Naive thymus-derived CD8-positive, alpha-beta T cell (primary cell): ENCODE measurements at regions not wholly inside any gene's neighbourhood (a gene's known extent, or its start where the extent isn't known, plus 50 kb on each side); places are given as distances from the start of the nearest gene placed in this dataset.

Experiments used
- ATAC-seq, 2 donors: fragments of 150-1000 bp; cut with Tn5 transposase in 1 of 2; sonication (Bioruptor Pico), chemical (Tn5 transposase) in 1 of 2; 1 replicate in 1 of 2; 2 replicates in 1 of 2; pipeline ENCODE4 v1.10.0; 2021; ENCODE audit warnings: mild to moderate bottlenecking in 2 of 2, moderate library complexity in 2 of 2
- POLR2A ChIA-PET: fragments of 350-600 bp; sonication (Branson Sonifier 250); formaldehyde crosslinking; loops from one replicate; lab custom pipeline; 2021; ENCODE audit warnings: antibody characterized with exemption; lab: Charles Lee
- DNase-seq, 10 donors: peaks; one replicate each; pipeline versions ENCODE4 v3.0.0 to v3.0.0-alpha.2; 2020 to 2022
- H3K27ac Mint-ChIP-seq, 10 donors: one replicate each; pipeline ENCODE4 v1.8.0; 2020 to 2022; ENCODE audit warnings: mild to moderate bottlenecking in 10 of 10, mixed read lengths in 10 of 10, moderate library complexity in 4 of 10, inconsistent platforms in 1 of 10
- H3K27me3 Mint-ChIP-seq, 5 donors: one replicate each; pipeline ENCODE4 v1.8.0; 2021 to 2022; ENCODE audit warnings: mixed read lengths in 5 of 5
- H3K36me3 Mint-ChIP-seq, 3 donors: one replicate each; pipeline ENCODE4 v1.8.0; 2020 to 2022; ENCODE audit warnings: mixed read lengths in 3 of 3, mild to moderate bottlenecking in 2 of 3, inconsistent platforms in 1 of 3
- H3K4me1 Mint-ChIP-seq, 4 donors: one replicate each; pipeline ENCODE4 v1.8.0; 2021 to 2022; ENCODE audit warnings: mixed read lengths in 4 of 4
- H3K4me3 Mint-ChIP-seq, 10 donors: one replicate each; pipeline ENCODE4 v1.8.0; 2020 to 2022; ENCODE audit warnings: mild to moderate bottlenecking in 10 of 10, mixed read lengths in 10 of 10, moderate library complexity in 6 of 10, inconsistent platforms in 1 of 10
- H3K9me3 Mint-ChIP-seq, 9 donors: one replicate each; pipeline ENCODE4 v1.8.0; 2020 to 2022; ENCODE audit warnings: mixed read lengths in 9 of 9, mild to moderate bottlenecking in 3 of 9, inconsistent platforms in 1 of 9, moderate library complexity in 1 of 9

- no peaks in the 10 kb centered on the region for H3K27me3 Mint-ChIP-seq
- no peaks in the 10 kb centered on the region for H3K4me1 Mint-ChIP-seq
- no peaks in the 10 kb centered on the region for H3K36me3 Mint-ChIP-seq
- no peak for ATAC-seq
- POLR2A ChIA-PET = no interaction called here
- no peak overlapping the region for H3K27ac Mint-ChIP-seq
- peaks cover 0 to 20% (median 7%) of the 10 kb centered on the region in 9 donors for H3K9me3 Mint-ChIP-seq
- H3K4me3 Mint-ChIP-seq = no peak overlapping the region
- no peak for DNase-seq
These were observed 717.0 kb upstream of the TMPRSS15 start for GRCh38 chr21:19120591-19120990.

- Mint-ChIP-seq H3K9me3 (peaks cover 0 to 27% (median 10%) of the 10 kb centered on the region in 9 donors), H3K4me1 (no peaks in the 10 kb centered on the region), H3K36me3 (no peaks in the 10 kb centered on the region), H3K27me3 (no peaks in the 10 kb centered on the region), H3K27ac (no peak overlapping the region), H3K4me3 (no peak overlapping the region)
- ATAC-seq (no peak), DNase-seq (no peak)
- POLR2A ChIA-PET = no interaction called here
These were observed 718.8 kb upstream of the TMPRSS15 start for GRCh38 chr21:19122356-19122755.

- Mint-ChIP-seq H3K4me1 (no peaks in the 10 kb centered on the region), H3K36me3 (no peaks in the 10 kb centered on the region), H3K4me3 (no peak overlapping the region), H3K27me3 (no peaks in the 10 kb centered on the region), H3K27ac (no peak overlapping the region), H3K9me3 (peaks cover 0 to 27% (median 10%) of the 10 kb centered on the region in 9 donors)
- POLR2A ChIA-PET = no interaction called here
- no peak for ATAC-seq
- DNase-seq = no peak
These were observed 719.5 kb upstream of the TMPRSS15 start for GRCh38 chr21:19123053-19123452.

GRCh38 chr21:19123525-19123924 is 719.9 kb upstream of the TMPRSS15 start:
- POLR2A ChIA-PET = no interaction called here

GRCh38 chr21:19124691-19125090 is 721.1 kb upstream of the TMPRSS15 start:
- no peak for ATAC-seq
- no peak for DNase-seq
- no peak overlapping the region for H3K27ac Mint-ChIP-seq
- H3K36me3 Mint-ChIP-seq = no peaks in the 10 kb centered on the region
- H3K4me3 Mint-ChIP-seq = no peak overlapping the region
- H3K27me3 Mint-ChIP-seq = no peaks in the 10 kb centered on the region
- no peaks in the 10 kb centered on the region for H3K4me1 Mint-ChIP-seq
- POLR2A ChIA-PET = no interaction called here
- H3K9me3 Mint-ChIP-seq = peaks cover 0 to 25% (median 10%) of the 10 kb centered on the region in 9 donors

More at GRCh38 chr21:19123525-19123924, 719.9 kb upstream of the TMPRSS15 start:
- Mint-ChIP-seq H3K4me1 (no peaks in the 10 kb centered on the region), H3K4me3 (no peak overlapping the region), H3K9me3 (peaks cover 0 to 27% (median 10%) of the 10 kb centered on the region in 9 donors), H3K36me3 (no peaks in the 10 kb centered on the region), H3K27ac (no peak overlapping the region), H3K27me3 (no peaks in the 10 kb centered on the region)
- no peak for DNase-seq
- ATAC-seq = no peak

GRCh38 chr21:19130379-19131028 is 726.9 kb upstream of the TMPRSS15 start:
- no peaks in the 10 kb centered on the region for H3K27me3 Mint-ChIP-seq

GRCh38 chr21:19141511-19141910 is 737.9 kb upstream of the TMPRSS15 start:
- H3K27ac Mint-ChIP-seq = no peak overlapping the region
- H3K27me3 Mint-ChIP-seq = no peaks in the 10 kb centered on the region
- no peaks in the 10 kb centered on the region for H3K4me1 Mint-ChIP-seq
- ATAC-seq (no peak), DNase-seq (no peak)
- H3K4me3 Mint-ChIP-seq = no peak overlapping the region
- POLR2A ChIA-PET = no interaction called here
- H3K36me3 Mint-ChIP-seq = no peaks in the 10 kb centered on the region
- H3K9me3 Mint-ChIP-seq = peaks cover 7 to 18% (median 11%) of the 10 kb centered on the region in 9 donors

More at GRCh38 chr21:19130379-19131028, 726.9 kb upstream of the TMPRSS15 start:
- Mint-ChIP-seq H3K4me3 (no peak overlapping the region), H3K4me1 (no peaks in the 10 kb centered on the region), H3K27ac (no peak overlapping the region), H3K36me3 (no peaks in the 10 kb centered on the region), H3K9me3 (peaks cover 0 to 16% (median 4%) of the 10 kb centered on the region in 9 donors)
- DNase-seq = no peak
- POLR2A ChIA-PET = no interaction called here
- no peak for ATAC-seq

- no peak overlapping the region for H3K4me3 Mint-ChIP-seq
- H3K27me3 Mint-ChIP-seq = no peaks in the 10 kb centered on the region
- POLR2A ChIA-PET = no interaction called here
- no peak overlapping the region for H3K27ac Mint-ChIP-seq
- ATAC-seq = no peak
- no peaks in the 10 kb centered on the region for H3K4me1 Mint-ChIP-seq
- DNase-seq = no peak
- H3K9me3 Mint-ChIP-seq = peaks cover 9 to 32% (median 15%) of the 10 kb centered on the region in 9 donors
- H3K36me3 Mint-ChIP-seq = no peaks in the 10 kb centered on the region
These were observed 742.2 kb upstream of the TMPRSS15 start for GRCh38 chr21:19145682-19146293.

- POLR2A ChIA-PET = no interaction called here
- ATAC-seq (no peak), DNase-seq (no peak)
- Mint-ChIP-seq H3K9me3 (peaks cover 7 to 24% (median 14%) of the 10 kb centered on the region in 9 donors), H3K27me3 (no peaks in the 10 kb centered on the region), H3K4me1 (no peaks in the 10 kb centered on the region), H3K27ac (no peak overlapping the region), H3K4me3 (no peak overlapping the region), H3K36me3 (no peaks in the 10 kb centered on the region)
These were observed 744.5 kb upstream of the TMPRSS15 start for GRCh38 chr21:19148056-19148455.

GRCh38 chr21:19171585-19171984 is 768.0 kb upstream of the TMPRSS15 start:
- no peak for ATAC-seq
- Mint-ChIP-seq H3K27me3 (no peaks in the 10 kb centered on the region), H3K4me3 (no peak overlapping the region), H3K36me3 (peaks cover 0 to 4% (median 0%) of the 10 kb centered on the region in 3 donors), H3K27ac (no peak overlapping the region), H3K9me3 (peaks cover 0 to 7% (median 0%) of the 10 kb centered on the region in 9 donors), H3K4me1 (no peaks in the 10 kb centered on the region)
- POLR2A ChIA-PET = no interaction called here
- no peak for DNase-seq

- Mint-ChIP-seq H3K4me1 (no peaks in the 10 kb centered on the region), H3K9me3 (peaks cover 0 to 17% (median 4%) of the 10 kb centered on the region in 9 donors), H3K4me3 (no peak overlapping the region), H3K27ac (no peak overlapping the region), H3K27me3 (no peaks in the 10 kb centered on the region), H3K36me3 (no peaks in the 10 kb centered on the region)
- POLR2A ChIA-PET = no interaction called here
- DNase-seq (no peak), ATAC-seq (no peak)
These were observed 778.1 kb upstream of the TMPRSS15 start for GRCh38 chr21:19181604-19182140.

- DNase-seq = no peak
- peaks cover 0 to 21% (median 8%) of the 10 kb centered on the region in 9 donors for H3K9me3 Mint-ChIP-seq
- H3K4me3 Mint-ChIP-seq = no peak overlapping the region
- no peak for ATAC-seq
- H3K36me3 Mint-ChIP-seq = no peaks in the 10 kb centered on the region
- no peaks in the 10 kb centered on the region for H3K27me3 Mint-ChIP-seq
- no peak overlapping the region for H3K27ac Mint-ChIP-seq
- no peaks in the 10 kb centered on the region for H3K4me1 Mint-ChIP-seq
- POLR2A ChIA-PET = no interaction called here
These were observed 794.4 kb upstream of the TMPRSS15 start for GRCh38 chr21:19197950-19198349.

- no peak for ATAC-seq
- Mint-ChIP-seq H3K4me3 (no peak overlapping the region), H3K27me3 (no peaks in the 10 kb centered on the region), H3K27ac (no peak overlapping the region), H3K9me3 (peaks cover 0 to 21% (median 8%) of the 10 kb centered on the region in 9 donors), H3K4me1 (no peaks in the 10 kb centered on the region), H3K36me3 (no peaks in the 10 kb centered on the region)
- POLR2A ChIA-PET = no interaction called here
- no peak for DNase-seq
These were observed 795.2 kb upstream of the TMPRSS15 start for GRCh38 chr21:19198801-19199200.
